Fibroblast of lung (primary cell): ENCODE measurements at regions not wholly inside any gene's neighbourhood (a gene's known extent, or its start where the extent isn't known, plus 50 kb on each side); places are given as distances from the start of the nearest gene placed in this dataset.

Experiments used
- DNase-seq, 2 donors: peaks; one replicate each; pipeline versions ENCODE4 v3.0.0 to v3.0.0-alpha.2; 2010; ENCODE audit warnings: low read depth in 2 of 2
- H2AFZ ChIP-seq: 2 replicates; pipeline ENCODE4 v1.5.1; 2012; ENCODE audit warnings: low read length, control low read depth, inconsistent platforms
- H3K27ac ChIP-seq: 2 replicates; pipeline ENCODE4 v1.5.1; 2011; ENCODE audit warnings: low read length, control low read depth; ENCODE audit not compliant: insufficient read depth
- H3K27me3 ChIP-seq: 2 replicates; pipeline ENCODE4 v1.5.1; 2011; ENCODE audit warnings: mild to moderate bottlenecking, low read length; ENCODE audit not compliant: control insufficient read depth, insufficient read depth
- H3K36me3 ChIP-seq: 2 replicates; pipeline ENCODE4 v1.5.1; 2011; ENCODE audit warnings: low read length; ENCODE audit not compliant: control insufficient read depth, insufficient read depth
- H3K4me1 ChIP-seq: 2 replicates; pipeline ENCODE4 v1.5.1; 2011; ENCODE audit warnings: low read length; ENCODE audit not compliant: control insufficient read depth, insufficient read depth; ENCODE audit errors: extremely low read depth
- H3K4me2 ChIP-seq: 2 replicates; pipeline ENCODE4 v1.5.1; 2011; ENCODE audit warnings: low read length, control low read depth; ENCODE audit not compliant: insufficient read depth; ENCODE audit errors: extremely low read depth
- H3K4me3 ChIP-seq, 4 experiments: fragments of 200-600 bp in 1 of 4; sonication (generic) in 1 of 4; replicated peaks in 1 of 4; 2 replicates each; pipeline ENCODE4 v1.5.1; 2011 to 2016; ENCODE audit warnings: low read length in 4 of 4, low read depth in 3 of 4, mild to moderate bottlenecking in 3 of 4, control low read depth in 2 of 4, inconsistent platforms in 1 of 4, mixed read lengths in 1 of 4; ENCODE audit not compliant: insufficient read depth in 1 of 4; ENCODE audit errors: control extremely low read depth in 1 of 4
- H3K79me2 ChIP-seq: 2 replicates; pipeline ENCODE4 v1.5.1; 2012; ENCODE audit warnings: mild to moderate bottlenecking, low read length, inconsistent platforms; ENCODE audit not compliant: control insufficient read depth, insufficient read depth
- H3K9ac ChIP-seq: 2 replicates; pipeline ENCODE4 v1.5.1; 2011; ENCODE audit warnings: mild to moderate bottlenecking, low read length, control low read depth; ENCODE audit not compliant: insufficient read depth
- H3K9me3 ChIP-seq: 2 replicates; pipeline ENCODE4 v1.5.1; 2012; ENCODE audit warnings: low read depth, low read length; ENCODE audit not compliant: control insufficient read depth, insufficient read depth
- H4K20me1 ChIP-seq: 2 replicates; pipeline ENCODE4 v1.5.1; 2011; ENCODE audit warnings: low read length; ENCODE audit not compliant: control insufficient read depth, insufficient read depth; ENCODE audit errors: extremely low read depth
- EZH2 ChIP-seq: IDR thresholded peaks from 2 replicates; pipeline ENCODE4 v1.5.1; 2012; ENCODE audit warnings: low read length, control low read depth, mild to moderate bottlenecking; ENCODE audit errors: missing control alignments
- TF ChIP-seq, protein P1 (sequence below), 2 donors: IDR thresholded peaks in 1 of 2; conservative IDR thresholded peaks in 1 of 2; 1 replicate in 1 of 2; 2 replicates in 1 of 2; pipeline ENCODE4 v1.5.1; 2011 to 2012; ENCODE audit warnings: low read length in 2 of 2, control low read depth in 1 of 2, inconsistent platforms in 1 of 2, low read depth in 1 of 2, mild to moderate bottlenecking in 1 of 2

- H3K27ac ChIP-seq, result no peak overlapping the region
- no peak for DNase-seq
- no peak overlapping the region for H3K4me2 ChIP-seq
- H3K4me3 ChIP-seq, result no peak overlapping the region
- no peaks in the 10 kb centered on the region for H4K20me1 ChIP-seq
- no peaks in the 10 kb centered on the region for H3K27me3 ChIP-seq
- H3K9ac ChIP-seq, result no peak overlapping the region
- no peaks in the 10 kb centered on the region for H3K4me1 ChIP-seq
- no peaks in the 10 kb centered on the region for H3K36me3 ChIP-seq
- no peaks in the 10 kb centered on the region for H3K9me3 ChIP-seq
- no peak for TF ChIP-seq EZH2
- TF ChIP-seq, protein P1, sequence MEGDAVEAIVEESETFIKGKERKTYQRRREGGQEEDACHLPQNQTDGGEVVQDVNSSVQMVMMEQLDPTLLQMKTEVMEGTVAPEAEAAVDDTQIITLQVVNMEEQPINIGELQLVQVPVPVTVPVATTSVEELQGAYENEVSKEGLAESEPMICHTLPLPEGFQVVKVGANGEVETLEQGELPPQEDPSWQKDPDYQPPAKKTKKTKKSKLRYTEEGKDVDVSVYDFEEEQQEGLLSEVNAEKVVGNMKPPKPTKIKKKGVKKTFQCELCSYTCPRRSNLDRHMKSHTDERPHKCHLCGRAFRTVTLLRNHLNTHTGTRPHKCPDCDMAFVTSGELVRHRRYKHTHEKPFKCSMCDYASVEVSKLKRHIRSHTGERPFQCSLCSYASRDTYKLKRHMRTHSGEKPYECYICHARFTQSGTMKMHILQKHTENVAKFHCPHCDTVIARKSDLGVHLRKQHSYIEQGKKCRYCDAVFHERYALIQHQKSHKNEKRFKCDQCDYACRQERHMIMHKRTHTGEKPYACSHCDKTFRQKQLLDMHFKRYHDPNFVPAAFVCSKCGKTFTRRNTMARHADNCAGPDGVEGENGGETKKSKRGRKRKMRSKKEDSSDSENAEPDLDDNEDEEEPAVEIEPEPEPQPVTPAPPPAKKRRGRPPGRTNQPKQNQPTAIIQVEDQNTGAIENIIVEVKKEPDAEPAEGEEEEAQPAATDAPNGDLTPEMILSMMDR (conservative IDR thresholded peaks at IDR 0.05 in 1 of 2, IDR thresholded peaks at IDR 0.05 in 1 of 2; ENCODE audit: low read depth in 1 of 2, low read length in 2 of 2), result no peak
- H2AFZ ChIP-seq, result no peak overlapping the region
- no peaks in the 10 kb centered on the region for H3K79me2 ChIP-seq
Observed at GRCh38 chr9:85310573-85310972, 431.2 kb downstream of the AGTPBP1 start.

DNA sequence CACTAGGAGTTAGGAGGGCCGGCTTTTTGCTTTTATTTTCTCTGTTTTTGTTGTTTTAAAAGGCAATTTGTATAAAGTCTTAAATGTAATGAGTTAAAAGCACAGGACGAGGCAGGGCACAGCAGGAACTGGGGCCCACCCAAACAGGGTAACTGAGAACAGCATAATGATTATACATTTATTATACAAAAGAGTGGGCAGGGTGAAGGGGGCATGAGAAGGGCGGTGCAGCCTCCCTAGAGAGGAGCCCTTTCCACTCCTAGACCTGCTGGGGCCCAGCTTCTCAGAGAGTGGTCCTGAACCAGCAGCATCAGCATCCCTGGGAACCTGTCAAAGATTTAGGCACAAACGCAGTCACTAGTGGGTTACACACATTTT, 438.0 kb downstream of the AGTPBP1 start:
- Histone ChIP-seq H3K4me1 (no peaks in the 10 kb centered on the region), H3K79me2 (no peaks in the 10 kb centered on the region), H4K20me1 (no peaks in the 10 kb centered on the region), H3K9me3 (no peaks in the 10 kb centered on the region), H3K4me2 (no peak overlapping the region), H3K36me3 (no peaks in the 10 kb centered on the region), H3K27ac (no peak overlapping the region), H3K27me3 (no peaks in the 10 kb centered on the region), H3K9ac (no peak overlapping the region), H2AFZ (no peak overlapping the region), H3K4me3 (no peak overlapping the region)
- TF ChIP-seq, protein P1 (conservative IDR thresholded peaks at IDR 0.05 in 1 of 2, IDR thresholded peaks at IDR 0.05 in 1 of 2; ENCODE audit: low read depth in 1 of 2, low read length in 2 of 2), result no peak
- TF ChIP-seq EZH2, result no peak
- DNase-seq, result no peak

DNA sequence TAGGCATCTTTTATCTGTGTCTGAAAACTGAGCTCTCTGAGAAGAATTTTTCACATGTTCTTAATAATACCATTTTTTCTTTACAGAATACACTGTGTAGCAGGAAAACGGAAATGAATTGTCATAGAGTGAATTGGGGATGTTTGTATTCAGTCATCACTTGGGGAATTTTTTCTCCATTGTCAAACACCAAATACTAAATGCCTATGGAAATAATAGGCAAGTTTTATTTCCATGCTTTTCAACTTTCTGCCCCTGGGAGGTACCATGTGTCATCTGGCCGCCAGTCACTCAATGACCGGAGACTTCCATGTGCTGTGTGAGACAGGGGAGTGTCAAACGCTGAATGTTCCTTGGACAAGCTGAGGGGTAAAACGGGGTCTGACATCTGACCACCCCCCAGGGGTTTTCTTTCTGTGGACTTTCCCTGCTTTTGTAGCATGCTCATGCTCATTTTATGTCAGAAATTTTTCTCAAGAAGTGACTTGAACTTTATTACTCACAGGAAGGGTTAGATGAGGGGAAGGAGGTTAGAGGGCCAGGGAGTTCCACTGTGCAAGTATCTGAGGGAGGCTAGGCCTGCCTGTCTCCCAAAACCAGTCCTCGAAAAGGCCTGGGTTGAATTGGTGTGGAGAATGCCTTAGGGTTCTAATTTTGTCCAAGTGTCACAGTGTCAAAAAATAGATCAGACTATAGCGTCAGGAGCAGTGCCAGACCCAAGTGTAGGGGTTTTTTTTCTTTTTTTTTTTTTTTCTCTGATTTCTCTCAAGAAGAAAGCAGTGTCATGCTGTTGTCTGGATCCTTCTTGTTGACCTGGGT, 438.6 kb downstream of the AGTPBP1 start:
- no peaks in the 10 kb centered on the region for H3K79me2 ChIP-seq
- no peaks in the 10 kb centered on the region for H3K36me3 ChIP-seq
- no peak overlapping the region for H3K4me3 ChIP-seq
- DNase-seq, result no peak
- H4K20me1 ChIP-seq, result no peaks in the 10 kb centered on the region
- H3K4me2 ChIP-seq, result no peak overlapping the region
- no peak overlapping the region for H3K9ac ChIP-seq
- H3K27ac ChIP-seq, result no peak overlapping the region
- H3K9me3 ChIP-seq, result no peaks in the 10 kb centered on the region
- TF ChIP-seq, protein P1 (conservative IDR thresholded peaks at IDR 0.05 in 1 of 2, IDR thresholded peaks at IDR 0.05 in 1 of 2; ENCODE audit: low read depth in 1 of 2, low read length in 2 of 2), result no peak
- TF ChIP-seq EZH2, result no peak
- H2AFZ ChIP-seq, result no peak overlapping the region
- H3K4me1 ChIP-seq, result no peaks in the 10 kb centered on the region
- no peaks in the 10 kb centered on the region for H3K27me3 ChIP-seq
